ENCODE measurements at regions not wholly inside any gene's neighbourhood (a gene's known extent, or its start where the extent isn't known, plus 50 kb on each side); places are given as distances from the start of the nearest gene placed in this dataset.

DNA sequence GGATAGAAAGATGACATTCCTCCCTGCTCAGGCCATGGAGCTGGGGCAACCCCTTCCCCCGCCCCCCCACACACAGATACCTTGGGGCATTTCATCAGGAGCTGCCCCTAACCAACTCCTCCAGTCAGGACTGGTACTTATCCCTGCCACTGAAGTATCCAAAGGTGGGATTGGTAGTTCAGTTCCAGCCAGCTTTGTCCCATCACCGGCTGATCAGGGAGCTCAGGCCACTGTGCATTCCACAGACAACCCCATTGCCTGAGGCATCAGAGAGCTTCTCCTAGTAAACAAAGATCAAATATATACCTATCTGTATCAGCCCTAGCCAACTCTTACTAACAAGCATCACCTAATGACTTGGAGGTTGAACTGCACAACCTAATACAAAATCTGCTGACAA, 218.2 kb upstream of the FMR1 start:
- no peak for TF ChIP-seq POLR2AphosphoS5 (IDR thresholded peaks at IDR 0.05)
- TF ChIP-seq POLR2A (IDR thresholded peaks at IDR 0.05), result no peak
- TF ChIP-seq CTCF (IDR thresholded peaks at IDR 0.05), result no peak

All from breast epithelium (tissue), 3 donors.